HG02981 (cell line): ENCODE measurements at regions not wholly inside any gene's neighbourhood (a gene's known extent, or its start where the extent isn't known, plus 50 kb on each side); places are given as distances from the start of the nearest gene placed in this dataset.
"Not testable (repeated sequence)": the region's sequence is repeated elsewhere in the genome, so short reads cannot be mapped to it uniquely, and the experiment has no call there.

Experiments
- ATAC-seq: cut with Tn5 transposase; IDR thresholded peaks from one replicate; pipeline ENCODE4 v1.9.1; 2021; ENCODE audit warnings: mild to moderate bottlenecking, moderate library complexity; ENCODE audit not compliant: unreplicated experiment

- ATAC-seq: no peak
Measured at GRCh38 chr5:27234916-27235315, 196.5 kb upstream of the CDH9 start.

DNA sequence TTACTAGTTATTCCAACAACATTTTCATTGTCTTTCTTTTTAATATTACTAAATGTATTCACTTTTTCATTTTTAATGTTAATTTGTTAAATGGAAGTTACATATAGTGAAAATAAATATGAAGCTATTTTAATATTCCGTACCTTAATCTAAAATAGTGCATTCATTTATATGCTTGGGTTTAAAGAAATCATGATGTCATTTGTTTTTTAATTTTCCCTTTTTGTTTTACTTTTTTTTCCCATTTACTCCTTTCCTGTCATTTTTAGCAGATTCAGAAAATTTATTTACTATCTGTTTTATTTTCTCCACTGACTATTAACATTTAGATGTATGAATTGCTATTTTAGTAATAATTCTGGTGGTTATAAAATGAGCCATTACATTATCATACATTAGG lies 183.0 kb upstream of the CDH9 start:
- ATAC-seq: no peak

DNA sequence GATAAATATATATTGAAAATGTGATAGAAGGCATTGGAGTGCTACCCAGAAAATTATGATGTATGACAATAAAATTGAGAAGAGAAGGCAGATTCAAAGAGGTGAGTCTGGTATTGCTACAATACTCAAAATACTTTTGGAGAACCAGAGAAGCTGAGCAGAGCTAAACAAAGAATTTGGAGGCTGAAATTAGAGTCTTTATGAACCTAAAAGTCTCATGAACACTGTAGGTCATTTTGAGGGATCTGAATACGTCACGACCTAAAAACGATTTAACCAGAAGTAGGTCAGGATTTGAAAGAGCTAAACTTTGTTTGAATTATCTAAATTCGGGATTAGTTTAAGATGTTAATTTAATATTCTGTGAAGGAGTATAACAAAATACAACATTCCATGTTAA lies 182.4 kb upstream of the CDH9 start:
- no peak for ATAC-seq

DNA sequence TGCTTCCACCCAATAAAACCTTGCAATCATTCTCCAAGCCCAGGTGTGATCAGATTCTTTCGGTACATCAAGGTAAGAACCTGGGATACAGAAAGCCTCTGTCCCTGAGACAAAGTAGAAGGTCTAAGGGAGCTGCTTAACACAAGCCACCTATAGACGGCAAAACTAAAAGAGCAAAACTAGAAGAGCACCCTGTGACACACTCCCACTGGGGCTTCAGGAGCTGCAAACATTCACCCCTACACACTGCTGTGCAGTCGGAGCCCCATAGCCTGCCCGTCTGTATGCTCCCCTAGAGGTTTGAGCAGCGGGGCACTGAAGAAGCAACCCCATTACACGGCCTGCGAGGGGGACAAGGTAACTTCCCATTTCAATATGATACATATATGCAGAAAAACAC lies 179.6 kb upstream of the CDH9 start:
- ATAC-seq: no peak

DNA sequence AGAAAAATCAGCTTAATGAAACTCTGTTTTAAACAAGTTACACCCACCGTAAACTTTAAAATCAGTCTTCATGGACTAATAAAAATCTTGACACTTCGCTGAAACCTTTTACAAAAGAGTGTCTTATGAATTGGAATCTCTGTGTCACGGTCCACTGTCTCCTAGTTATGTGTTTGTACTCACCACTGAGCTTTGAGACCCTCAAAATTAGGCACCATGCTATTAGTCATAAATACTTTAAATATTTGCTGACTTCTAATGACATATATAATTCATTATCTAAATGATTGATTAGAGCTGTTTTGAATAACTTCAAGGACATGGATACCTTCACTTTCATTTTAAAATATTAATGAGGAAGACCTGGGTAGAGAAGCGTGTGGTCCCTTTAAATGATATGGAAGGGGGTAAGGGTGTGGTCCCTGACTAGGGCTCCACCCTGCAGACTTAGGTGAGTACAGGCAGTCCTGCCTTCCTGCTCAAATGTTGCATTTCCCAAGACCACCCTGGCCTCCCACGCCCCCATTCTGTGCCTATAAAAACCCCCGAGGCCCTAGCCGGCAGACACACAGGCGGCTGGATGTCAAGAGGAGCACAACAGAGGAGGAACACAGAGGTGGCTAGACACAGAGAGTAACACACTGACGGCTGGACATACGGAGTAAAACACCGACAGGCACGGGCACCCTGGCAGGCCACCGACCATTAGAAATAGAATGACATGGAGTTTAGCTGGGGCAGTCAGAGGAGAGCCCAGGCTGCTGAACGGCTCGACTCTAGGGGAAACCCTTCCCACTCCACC lies 179.0 kb upstream of the CDH9 start:
- ATAC-seq: no peak

- no peak for ATAC-seq
Measured at GRCh38 chr5:27216367-27216950, 178.1 kb upstream of the CDH9 start.

DNA sequence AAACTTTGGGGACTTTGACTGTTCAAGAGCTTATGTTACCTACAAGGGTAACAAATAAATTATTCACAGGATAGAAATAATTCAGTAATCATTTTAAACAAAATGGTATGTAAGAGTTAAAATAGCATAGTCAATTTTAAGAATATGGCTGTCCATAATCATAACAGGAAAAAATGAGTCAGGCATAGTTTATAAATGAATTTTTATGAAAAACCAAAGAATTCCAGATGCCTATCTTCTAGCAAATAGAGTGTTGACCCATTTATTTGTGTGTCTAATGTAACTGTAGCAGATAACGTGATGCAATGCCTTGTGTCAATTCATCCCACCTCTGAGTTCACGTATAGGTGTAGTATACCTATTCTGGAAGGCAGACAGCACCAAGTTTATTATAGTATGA lies 169.7 kb upstream of the CDH9 start:
- ATAC-seq: no peak

DNA sequence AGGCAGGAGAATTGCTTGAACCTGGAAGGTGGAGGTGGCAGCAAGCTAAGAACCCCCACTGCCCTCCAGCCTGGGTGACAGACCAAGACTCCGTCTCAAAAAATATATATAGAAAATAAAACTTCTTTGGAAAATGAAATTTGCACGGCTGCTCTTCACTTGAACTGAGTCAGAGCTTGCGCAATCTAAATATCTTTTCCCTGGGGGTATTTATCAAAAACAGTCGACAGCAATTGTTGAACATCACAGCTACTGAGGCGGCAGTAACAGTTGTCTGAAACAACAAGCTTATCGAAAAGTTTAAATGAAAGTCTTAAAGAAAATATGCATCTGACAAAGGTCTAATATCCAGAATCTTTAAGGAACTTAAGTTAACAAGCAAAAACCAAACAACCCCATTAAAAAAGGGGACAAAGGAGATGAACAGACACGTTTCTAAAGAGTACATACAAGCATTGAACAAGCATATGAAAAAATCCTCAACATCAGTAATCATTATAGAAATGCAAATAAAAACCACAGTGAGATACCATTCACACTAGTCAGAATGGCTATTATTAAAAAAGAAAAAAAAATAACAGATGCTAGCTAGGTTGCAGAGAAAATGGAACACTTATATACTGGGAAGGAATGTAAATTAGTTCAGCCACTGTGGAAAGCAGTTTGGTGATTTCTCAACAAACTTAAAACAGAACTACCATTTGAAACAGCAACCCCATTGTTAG lies 153.6 kb upstream of the CDH9 start:
- no peak for ATAC-seq

DNA sequence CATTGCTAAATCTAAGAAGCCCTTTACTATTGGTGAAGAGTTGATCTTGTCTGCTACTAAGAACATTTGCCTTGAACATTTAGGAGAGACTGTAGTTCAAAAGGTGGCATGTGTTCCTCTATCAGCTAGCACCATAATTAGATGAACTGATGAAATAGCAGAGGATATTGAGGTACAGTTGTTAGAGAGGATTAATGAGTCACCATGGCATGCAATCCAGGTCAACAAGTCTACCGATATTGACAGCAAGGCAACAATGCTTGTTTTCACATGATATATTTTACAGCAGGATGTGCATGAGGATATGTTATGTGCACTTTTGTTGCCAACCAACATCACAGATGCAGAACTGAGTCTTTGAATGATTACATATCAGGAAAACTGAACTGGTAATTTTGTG lies 134.3 kb upstream of the CDH9 start:
- no peak for ATAC-seq

GRCh38 chr5:27171761-27172261 lies 133.4 kb upstream of the CDH9 start:
- ATAC-seq: no peak

DNA sequence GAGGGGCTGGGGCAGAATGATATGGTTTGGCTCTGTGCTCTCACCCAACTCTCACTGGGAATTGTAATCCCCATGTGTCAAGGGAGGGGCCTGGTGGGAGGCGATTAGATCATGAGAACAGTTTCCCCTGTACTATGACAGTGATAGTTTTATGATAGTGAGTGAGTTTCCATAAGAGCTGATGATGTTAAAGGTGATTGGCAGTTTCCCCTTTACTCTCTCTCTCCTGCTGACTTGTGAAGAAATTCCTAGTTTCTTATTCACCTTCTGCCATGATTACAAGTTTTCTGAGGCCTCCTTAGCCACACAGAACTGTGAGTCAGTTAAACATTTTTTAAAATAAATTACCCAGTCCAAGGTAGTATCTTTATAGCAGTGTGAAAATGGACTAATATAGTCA lies 120.4 kb upstream of the CDH9 start:
- ATAC-seq: no peak

DNA sequence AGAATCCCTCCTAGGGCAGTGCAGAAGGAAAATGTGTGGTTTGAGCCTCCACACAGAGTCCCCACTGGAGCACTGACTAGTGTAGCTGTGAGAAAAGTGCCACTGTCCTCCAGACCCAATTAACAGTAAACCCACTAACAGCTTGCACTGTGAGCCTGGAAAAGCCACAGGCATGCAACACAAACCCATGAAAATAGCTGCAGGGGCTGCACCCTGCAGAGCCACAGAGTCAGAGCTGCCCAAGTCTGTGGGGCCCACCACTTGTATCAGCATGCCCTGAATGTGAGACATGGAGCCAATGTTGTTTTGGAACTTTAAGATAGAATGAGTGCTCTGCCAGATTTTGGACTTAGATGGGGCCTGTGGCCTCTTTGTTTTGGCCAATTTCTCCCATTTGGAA lies 119.8 kb upstream of the CDH9 start:
- no peak for ATAC-seq

GRCh38 chr5:27144456-27144855 lies 106.1 kb upstream of the CDH9 start:
- ATAC-seq: no peak

- no peak for ATAC-seq
Measured at GRCh38 chr5:27140831-27141230, 102.4 kb upstream of the CDH9 start.

DNA sequence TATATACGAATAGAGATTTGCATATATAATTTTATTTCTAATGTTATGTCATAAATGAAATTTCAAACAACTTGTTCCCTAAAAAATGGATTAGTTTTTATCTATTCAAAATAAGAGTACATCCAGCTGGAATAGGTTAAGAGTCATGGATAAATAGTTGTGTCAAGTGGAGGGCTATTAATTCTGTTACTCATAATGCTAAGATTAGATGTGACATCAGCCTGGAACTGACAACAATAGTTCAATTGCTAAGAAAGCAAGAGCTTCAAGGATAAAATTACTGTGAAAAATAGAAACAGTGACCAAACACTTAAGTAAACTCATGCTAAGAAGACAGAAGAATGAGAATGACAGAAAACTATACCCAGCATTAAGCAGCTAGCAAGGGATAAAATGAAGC lies 92.2 kb upstream of the CDH9 start:
- ATAC-seq: no peak

- no peak for ATAC-seq
Measured at GRCh38 chr5:27129926-27130325, 91.5 kb upstream of the CDH9 start.

- ATAC-seq: no peak
Measured at GRCh38 chr5:27125856-27126255, 87.5 kb upstream of the CDH9 start.

DNA sequence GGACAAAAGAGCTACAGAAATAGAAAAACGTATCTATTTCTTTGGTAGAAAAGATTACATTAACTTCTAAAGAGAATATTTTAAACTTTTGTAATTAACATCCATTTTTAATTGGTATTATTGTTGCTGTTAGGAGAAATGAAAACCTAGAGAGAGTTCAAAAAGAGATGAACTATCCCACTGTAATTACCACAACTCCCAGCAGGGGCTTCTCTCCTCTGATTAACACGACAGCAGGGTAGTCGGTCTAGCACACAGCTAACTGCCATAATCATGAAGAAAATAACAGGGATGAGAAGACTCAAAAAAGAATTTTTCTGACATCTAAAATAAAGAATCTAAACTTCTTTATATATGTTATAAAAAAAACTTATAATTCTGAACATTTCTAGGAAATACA lies 86.2 kb upstream of the CDH9 start:
- no peak for ATAC-seq

DNA sequence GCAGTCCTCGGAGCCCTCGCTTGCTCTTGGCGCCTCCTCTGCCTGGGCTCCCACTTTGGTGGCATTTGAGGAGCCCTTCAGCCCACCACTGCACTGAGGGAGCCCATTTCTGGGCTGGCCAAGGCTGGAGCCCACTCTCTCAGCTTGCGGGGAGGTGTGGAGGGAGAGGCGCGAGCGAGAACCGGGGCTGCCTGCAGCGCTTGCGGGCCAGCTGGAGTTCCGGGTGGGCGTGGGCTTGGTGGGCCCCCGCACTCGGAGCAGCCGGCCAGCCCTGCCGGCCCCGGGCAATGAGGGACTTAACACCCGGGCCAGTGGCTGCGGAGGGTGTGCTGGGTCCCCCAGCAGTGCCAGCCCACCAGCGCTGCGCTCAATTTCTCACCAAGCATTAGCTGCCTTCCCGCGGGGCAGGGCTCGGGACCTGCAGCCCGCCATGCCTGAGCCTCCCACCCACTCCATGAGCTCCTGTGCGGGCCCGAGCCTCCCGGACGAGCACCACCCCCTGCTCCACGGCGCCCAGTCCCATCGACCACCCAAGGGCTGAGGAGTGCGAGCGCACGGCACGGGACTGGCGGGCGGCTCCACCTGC lies 81.4 kb upstream of the CDH9 start:
- ATAC-seq: not testable (repeated sequence)

DNA sequence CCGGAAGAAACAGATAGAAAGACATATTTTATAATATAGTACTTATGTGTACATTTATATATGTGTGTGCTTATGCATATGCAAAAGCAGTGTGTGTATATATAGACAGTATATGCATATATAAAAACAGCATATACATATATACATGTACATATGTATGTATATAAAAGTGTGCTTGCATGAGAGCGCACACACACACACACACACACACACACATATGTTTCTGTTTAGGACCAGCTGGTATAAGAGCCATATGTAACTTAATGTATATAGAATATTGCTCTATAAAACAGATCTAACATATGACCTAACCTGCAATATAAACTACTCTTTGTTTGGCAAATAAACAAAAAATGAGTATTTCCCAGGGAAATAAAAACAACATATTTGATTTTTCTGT lies 65.1 kb upstream of the CDH9 start:
- no peak for ATAC-seq

- ATAC-seq: not testable (repeated sequence)
Measured at GRCh38 chr5:27095761-27096160, 57.4 kb upstream of the CDH9 start.

GRCh38 chr5:27093279-27093678 lies 54.9 kb upstream of the CDH9 start:
- no peak for ATAC-seq
